HEK293 (cell line): ENCODE measurements at regions not wholly inside any gene's neighbourhood (a gene's known extent, or its start where the extent isn't known, plus 50 kb on each side); places are given as distances from the start of the nearest gene placed in this dataset.

Source experiments
- GLI2 ChIP-seq: fragments of 450-650 bp; formaldehyde crosslinking; IDR thresholded peaks from 2 replicates; pipeline ENCODE4; 2017; ENCODE audit warnings: missing biosample characterization, missing genetic modification characterization, low read depth, borderline replicate concordance
- SETDB1 ChIP-seq: IDR thresholded peaks from one replicate; pipeline ENCODE4 v1.6.1; 2017; ENCODE audit warnings: mild to moderate bottlenecking, low read length, moderate library complexity, mixed read lengths; ENCODE audit not compliant: insufficient read length
- ZBTB8A ChIP-seq: fragments of 450-650 bp; formaldehyde crosslinking; IDR thresholded peaks from 2 replicates; pipeline ENCODE4 v1.5.1; 2016; ENCODE audit warnings: missing biosample characterization, missing genetic modification characterization
- ZNF10 ChIP-seq: fragments of 450-650 bp; formaldehyde crosslinking; IDR thresholded peaks from 2 replicates; pipeline ENCODE4 v1.5.1; 2017; ENCODE audit warnings: missing biosample characterization, missing genetic modification characterization
- ZNF132 ChIP-seq: fragments of 450-650 bp; formaldehyde crosslinking; IDR thresholded peaks from 2 replicates; pipeline ENCODE4 v1.5.1; 2017; ENCODE audit warnings: missing biosample characterization, missing genetic modification characterization, borderline replicate concordance
- TF ChIP-seq, protein P1 (sequence below): fragments of 450-650 bp; formaldehyde crosslinking; IDR thresholded peaks from 2 replicates; pipeline ENCODE4 v1.5.1; 2016; ENCODE audit warnings: missing biosample characterization, missing genetic modification characterization
- TF ChIP-seq, protein P2 (sequence below): fragments of 450-650 bp; IDR thresholded peaks from 2 replicates; pipeline ENCODE4 v1.5.1; 2018; ENCODE audit warnings: missing biosample characterization, missing genetic modification characterization

DNA sequence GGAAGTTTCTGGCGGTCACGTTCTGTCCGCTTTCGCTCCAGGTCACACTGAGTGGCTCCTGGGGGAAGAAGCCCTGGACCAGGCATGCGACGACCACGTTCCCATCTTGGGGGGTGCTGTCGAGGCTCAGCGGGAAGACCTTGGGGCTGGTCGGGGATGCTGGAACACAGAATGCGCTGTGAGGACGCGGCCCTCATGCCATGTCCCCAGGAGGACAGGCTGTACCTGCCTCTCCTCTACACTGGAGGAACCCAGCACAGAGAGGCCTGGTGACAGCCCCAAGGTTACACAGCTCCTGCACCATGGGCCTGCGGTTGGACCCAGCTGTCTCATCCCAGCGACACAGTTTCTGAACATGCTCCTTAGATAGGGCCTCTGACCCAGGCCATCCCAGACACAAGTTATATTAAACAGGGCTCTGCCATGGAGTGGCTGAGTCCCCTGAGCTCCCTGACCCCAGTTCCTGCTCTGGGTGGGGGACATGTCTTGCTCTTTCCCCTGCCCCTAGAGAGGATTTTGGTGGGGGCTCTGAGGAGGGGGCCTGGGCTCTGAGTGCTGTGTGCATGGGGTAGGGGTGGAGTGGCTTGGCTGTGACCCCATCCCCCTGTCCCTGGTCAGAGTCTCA is 62.0 kb downstream of the TMEM121 start:
- TF ChIP-seq ZNF10 (tag by site-specific recombination) (no peak), SETDB1 (no peak), GLI2 (tag by site-specific recombination) (no peak), ZBTB8A (tag by site-specific recombination) (no peak), ZNF132 (tag by site-specific recombination) (no peak)
- TF ChIP-seq, protein P1, sequence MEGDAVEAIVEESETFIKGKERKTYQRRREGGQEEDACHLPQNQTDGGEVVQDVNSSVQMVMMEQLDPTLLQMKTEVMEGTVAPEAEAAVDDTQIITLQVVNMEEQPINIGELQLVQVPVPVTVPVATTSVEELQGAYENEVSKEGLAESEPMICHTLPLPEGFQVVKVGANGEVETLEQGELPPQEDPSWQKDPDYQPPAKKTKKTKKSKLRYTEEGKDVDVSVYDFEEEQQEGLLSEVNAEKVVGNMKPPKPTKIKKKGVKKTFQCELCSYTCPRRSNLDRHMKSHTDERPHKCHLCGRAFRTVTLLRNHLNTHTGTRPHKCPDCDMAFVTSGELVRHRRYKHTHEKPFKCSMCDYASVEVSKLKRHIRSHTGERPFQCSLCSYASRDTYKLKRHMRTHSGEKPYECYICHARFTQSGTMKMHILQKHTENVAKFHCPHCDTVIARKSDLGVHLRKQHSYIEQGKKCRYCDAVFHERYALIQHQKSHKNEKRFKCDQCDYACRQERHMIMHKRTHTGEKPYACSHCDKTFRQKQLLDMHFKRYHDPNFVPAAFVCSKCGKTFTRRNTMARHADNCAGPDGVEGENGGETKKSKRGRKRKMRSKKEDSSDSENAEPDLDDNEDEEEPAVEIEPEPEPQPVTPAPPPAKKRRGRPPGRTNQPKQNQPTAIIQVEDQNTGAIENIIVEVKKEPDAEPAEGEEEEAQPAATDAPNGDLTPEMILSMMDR = no peak
- TF ChIP-seq, protein P2, sequence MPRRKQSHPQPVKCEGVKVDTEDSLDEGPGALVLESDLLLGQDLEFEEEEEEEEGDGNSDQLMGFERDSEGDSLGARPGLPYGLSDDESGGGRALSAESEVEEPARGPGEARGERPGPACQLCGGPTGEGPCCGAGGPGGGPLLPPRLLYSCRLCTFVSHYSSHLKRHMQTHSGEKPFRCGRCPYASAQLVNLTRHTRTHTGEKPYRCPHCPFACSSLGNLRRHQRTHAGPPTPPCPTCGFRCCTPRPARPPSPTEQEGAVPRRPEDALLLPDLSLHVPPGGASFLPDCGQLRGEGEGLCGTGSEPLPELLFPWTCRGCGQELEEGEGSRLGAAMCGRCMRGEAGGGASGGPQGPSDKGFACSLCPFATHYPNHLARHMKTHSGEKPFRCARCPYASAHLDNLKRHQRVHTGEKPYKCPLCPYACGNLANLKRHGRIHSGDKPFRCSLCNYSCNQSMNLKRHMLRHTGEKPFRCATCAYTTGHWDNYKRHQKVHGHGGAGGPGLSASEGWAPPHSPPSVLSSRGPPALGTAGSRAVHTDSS = no peak
